HG03196 (cell line): ENCODE measurements at regions not wholly inside any gene's neighbourhood (a gene's known extent, or its start where the extent isn't known, plus 50 kb on each side); places are given as distances from the start of the nearest gene placed in this dataset.

ENCODE experiments used
- ATAC-seq: cut with Tn5 transposase; IDR thresholded peaks from one replicate; pipeline ENCODE4 v1.9.1; 2021; ENCODE audit not compliant: unreplicated experiment

DNA sequence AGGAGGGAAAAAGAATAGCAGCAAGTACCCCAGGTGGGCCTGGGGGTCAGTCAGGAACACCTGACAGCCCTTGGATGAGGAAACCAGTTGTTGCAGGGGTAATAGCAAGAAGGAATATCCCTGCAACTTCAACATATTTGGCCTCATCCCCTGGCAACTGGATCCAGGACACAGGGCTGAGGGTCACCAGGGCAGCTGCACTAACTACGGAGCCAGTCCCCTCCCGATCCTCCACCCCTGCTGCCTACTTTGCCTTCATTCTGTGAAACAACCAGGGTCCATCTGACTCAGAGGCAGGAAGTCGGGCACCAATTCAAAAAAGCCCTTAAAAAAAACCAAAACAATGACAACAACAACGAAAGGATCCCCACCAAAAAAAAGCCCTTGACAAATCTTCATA is 52.9 kb downstream of the FRMPD3 start:
- no peak for ATAC-seq

DNA sequence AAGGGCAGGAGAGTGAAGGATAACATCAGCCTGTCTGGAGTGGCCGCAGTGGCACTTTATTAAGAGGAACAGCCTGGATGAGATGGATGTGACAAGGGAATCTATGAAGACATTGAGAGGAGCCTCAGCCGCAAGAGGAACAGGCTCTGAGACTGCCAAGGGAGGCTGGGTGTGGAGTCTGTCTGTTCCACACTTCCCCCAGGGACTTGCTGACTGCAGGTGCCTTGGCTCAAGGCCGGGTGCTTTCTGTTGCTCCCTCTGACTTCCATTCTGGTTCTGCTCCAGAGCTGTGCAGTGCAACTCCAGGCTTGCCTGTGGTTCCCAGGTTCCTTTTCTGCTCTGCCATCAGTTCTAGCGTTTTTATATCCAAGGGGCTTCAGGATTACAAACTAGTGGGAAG is 54.6 kb downstream of the FRMPD3 start:
- ATAC-seq = no peak

DNA sequence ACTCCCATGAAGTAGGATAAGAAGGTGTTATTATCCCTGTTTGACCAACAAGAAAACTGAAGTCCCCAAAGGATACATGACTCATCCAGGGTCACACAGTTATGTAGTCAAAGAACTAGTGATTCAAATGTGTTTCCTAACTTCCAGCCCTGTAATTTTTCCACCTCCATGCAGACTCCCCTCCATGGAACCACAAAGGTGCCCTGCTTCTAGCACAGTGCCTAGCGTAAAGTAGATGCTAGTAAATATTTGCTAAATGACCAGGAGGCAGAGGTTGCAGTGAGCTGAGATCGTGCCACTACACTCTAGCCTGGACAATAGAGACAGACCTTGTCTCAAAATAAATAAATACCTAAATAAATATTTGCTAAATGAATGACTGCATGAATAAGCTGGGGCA is 55.8 kb downstream of the FRMPD3 start:
- no peak for ATAC-seq

DNA sequence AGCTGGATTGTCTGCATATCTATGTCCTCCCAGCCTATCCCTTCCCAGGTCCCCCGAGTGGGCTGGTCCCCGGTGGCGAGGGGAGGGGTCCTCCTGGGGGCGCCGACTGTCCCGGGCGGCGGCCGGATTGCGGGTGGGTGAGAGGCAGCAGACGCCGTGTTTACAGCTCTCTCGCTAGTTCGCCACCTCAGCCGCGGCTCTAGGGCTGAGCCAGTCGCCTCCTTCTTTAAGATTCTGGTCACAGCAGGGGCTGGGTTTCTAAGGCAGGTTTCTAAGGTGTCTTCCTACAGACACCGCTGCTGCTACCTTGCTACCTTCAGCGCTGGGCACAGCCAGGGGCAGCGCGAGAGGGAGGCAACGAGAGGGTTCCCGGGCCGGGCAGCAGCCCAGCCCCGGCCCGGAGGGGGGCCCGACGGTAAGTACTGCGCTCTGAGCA is 57.2 kb downstream of the FRMPD3 start:
- ATAC-seq = no peak

DNA sequence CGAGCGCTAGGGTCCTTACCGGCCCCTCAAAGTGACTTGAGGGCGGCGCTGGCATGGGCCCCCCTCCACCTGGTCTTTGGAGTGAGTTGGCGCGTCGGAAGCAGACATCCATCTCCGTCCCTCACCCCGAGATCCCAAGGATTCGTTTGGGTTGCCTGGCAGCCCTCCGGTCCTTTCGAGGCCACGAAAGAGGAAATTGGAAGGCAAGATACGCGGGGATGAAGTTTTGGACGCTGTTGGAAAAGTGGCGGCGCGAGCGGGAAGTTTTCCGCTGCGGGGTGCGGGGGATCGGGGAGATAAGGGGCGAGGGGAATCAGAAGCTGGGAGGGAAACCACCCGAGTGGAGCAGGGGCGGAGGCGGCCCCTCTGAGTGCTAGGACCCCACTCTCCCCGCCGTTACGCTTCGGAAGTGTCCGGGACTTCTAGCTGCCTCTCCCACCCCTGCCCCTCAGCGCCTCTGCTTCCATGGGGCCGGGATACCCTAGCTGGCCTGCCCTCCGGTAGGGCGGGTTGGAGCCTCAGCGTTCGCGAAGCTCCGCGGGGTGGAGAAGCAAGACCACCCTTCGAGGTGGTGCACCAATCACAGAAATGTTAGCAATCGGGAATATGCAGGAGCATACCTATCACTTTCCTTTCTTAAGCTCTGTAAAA is 57.8 kb downstream of the FRMPD3 start:
- no peak for ATAC-seq

DNA sequence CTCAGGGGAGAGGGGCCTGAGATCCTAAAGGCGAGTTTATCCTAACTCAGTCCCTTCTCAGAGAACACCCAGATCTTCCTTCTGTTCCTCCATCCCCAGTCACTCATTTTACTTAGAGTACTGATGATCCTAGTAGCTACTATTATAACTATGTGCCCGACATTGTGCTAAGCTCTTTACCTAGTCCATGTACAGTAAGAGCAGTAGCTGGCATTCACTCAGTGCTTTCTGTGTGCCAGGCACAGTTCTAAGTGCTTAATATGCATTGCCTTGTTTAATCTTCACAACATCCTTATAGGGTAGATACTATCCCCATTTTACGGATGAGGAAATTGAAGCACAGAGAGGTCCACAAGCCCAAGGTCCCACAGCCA is 58.3 kb downstream of the FRMPD3 start:
- ATAC-seq = no peak

DNA sequence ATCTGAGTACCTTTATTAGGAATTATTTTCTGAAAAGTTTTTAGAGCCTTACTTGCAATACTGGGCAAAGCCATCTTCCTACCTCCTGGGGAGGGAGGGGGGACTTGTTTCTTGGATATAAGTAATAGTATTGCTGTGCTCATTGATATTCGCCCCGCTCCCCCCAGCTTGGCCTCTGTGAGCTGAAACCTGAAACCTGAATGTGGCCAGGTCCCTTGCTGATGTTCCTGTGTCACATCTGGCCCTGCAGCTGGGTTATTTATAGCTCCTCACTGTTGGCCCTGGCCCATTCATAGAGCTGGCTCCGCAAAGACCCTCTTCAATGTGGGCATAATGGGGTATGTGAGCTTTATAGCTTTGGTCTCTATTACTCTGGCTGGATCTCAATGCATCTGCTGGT is 59.5 kb downstream of the FRMPD3 start:
- ATAC-seq = no peak

DNA sequence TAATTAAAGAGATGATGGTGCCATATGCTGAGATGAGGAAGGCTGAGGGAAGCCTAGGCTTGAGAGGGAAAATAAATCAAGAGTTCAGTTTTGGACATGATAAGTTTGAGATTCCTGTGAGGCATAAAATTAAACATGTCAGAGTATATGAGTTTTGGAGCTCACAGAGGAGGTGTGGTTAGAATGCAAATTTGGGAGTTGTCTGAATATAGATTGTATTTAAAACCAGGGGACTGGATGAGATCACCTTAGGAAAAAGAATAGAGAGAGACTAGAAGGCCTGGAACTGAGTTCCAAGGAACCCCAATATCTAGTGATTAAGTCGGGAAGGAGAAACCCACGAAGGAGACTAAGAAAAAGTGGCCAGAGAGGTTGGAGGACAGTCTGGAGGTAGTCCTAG is 65.5 kb downstream of the FRMPD3 start:
- no peak for ATAC-seq

DNA sequence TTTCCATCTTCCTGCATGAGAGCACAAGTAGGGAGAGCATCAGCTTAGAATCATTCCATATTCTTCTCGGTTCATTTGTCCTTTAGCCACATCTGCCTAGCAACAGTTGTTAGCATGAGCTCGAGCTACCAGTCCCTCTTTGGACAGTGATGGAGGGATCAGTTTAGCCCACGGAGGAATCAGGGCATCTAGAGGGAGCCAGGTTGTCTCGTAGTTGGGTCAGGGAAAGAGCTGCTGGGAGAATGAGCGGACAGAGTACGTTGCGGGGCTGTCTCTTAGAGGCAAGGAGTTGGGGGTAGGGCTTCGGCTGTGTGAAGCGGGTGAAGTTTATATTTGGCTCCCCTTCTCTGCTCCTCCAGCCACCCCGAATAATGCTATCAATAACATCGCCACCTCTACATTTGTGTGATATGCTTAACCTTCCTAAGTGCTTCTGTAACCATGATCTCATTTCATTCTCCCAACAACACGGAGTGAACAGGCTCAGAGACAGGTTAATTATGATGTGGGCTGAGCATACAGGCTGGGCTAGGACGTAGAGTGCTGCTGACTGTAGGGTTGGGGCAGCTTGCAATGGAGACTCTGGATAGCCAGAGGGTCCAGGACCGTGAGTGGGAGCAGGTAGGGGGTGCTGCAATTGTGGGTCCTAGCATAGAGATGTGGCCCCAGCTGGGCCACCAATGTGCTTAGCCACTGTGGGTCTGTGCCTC is 72.6 kb downstream of the FRMPD3 start:
- ATAC-seq = no peak

DNA sequence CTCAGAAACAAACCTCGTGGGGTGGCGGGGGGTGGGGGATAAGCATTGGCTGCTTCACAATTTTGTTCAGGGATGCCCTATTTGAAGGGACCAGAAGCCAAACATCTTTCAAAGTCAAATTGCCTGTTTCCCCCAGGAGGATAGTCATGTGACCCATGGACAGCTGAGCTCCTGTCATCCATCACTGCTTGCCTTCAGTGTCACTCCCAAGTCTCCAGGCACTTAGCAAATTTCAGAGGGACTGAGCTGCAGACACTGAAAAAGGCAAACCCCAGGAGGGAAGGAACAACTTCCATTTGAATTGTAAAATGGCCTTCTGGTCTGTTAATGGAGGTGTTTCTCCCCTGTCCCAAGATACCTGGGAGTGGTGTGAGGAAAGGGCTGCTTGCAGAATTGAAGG is 73.4 kb downstream of the FRMPD3 start:
- ATAC-seq = no peak

DNA sequence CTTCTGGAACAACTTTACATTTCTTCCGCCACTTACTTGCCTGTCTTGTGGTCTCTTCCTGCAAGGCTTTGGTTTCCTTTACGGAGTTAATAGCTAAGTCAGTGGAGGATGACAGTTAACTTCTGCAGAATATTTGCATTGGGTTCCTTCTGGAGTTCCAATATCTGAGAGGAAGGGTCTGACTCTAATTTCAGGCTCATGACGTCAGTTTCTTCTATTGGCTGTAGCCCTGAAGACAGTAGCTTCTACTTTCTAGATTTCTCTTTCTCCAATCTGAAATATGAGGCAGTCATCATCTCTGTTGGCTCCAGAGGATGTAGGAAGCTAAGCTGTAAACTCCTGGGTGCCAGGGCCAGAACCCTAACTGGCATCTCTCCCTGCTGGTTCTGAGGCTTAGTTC is 76.7 kb downstream of the FRMPD3 start:
- ATAC-seq = no peak

DNA sequence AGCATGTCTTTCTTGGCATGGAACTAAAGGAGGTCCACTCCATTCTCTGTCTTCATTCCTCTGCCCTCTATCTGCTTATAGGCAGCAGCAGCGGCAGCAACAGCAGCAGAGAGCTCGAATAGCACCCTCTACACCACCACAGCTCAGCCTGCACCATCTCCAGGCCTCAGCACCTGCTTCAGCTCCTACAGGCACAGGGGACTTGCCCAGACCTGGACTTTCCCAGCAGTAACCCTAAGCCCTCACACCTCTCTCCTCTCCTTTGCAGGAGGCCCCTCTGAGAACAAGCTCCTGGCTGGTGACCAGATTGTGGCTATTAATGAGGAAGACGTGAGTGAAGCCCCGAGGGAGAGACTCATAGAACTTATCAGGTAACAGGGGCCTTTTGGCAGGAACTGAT is 80.7 kb downstream of the FRMPD3 start:
- no peak for ATAC-seq

DNA sequence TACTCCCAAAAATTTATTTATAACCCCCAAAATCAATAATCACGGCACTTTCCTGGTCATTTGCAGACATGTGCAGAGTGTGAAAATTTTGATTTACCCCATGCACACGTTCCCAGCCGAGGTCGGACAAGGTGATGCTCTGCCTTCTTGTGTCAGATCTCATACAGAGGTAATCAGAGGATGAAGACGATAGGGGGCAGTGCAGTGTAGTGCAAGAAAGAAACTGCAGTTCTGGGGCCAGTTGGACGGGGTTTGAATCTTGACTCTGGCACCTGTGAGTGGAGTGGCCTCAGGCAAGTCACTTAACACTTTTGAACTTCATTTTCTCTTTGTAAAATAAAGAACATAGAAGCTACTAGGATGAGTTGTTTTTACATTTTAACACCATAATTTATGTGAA is 88.4 kb downstream of the FRMPD3 start:
- no peak for ATAC-seq

DNA sequence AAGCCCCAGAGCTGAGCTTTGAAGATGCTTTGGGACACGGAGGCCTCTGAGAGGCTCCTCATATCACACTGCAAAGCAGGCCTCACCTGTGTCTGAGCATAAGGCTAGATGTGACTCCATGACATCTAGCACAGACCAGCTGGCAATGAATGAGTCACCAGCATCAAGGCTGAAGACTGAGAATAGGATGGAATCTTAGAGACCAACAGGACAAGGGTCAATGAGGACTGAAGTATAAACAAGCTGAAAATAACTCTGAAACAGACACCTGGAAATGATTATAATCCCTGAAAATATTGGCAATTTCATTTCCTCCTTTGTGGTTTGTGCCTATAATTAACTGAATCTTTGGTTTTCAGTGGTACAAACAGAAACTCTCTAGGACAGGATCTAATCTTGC is 87.1 kb upstream of the PRPS1 start:
- ATAC-seq = no peak

DNA sequence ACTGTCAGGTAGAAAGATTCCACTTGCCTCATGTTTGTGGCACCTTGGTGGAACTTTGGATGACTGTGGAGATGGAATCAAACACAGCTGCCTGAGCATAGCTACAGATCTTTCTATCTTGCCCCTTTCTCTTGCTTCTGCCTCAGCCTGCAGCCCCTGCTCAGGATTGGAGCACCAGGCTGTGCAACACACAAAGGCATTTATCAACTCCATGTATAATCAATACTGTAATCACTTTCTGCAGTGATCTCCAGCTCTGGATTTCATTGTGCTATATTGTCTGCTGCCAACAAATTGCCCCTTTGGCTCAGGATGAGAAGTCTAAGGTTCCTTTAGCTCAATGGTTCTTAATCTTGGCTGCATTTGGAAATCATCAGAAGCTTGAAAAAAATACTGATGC is 86.3 kb upstream of the PRPS1 start:
- no peak for ATAC-seq

DNA sequence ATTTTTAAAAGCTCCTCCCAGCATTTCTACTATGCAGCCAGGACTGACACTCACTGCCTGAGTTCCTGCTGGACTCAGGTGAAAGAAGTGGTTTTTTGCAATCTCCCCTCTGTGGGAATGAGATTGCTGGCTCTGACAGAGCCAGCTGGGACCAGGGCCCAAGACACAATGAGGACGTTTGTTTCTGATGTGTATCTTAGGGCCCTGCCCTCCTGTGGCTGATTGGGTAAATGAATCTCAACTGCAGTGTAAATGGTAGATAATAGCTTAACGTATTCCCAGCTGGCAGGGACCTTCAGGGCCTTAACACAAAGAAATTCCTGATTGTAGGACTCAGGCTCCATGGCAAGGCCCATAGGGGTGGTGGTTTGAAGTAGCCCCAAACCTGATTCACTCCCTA is 85.8 kb upstream of the PRPS1 start:
- ATAC-seq = no peak

DNA sequence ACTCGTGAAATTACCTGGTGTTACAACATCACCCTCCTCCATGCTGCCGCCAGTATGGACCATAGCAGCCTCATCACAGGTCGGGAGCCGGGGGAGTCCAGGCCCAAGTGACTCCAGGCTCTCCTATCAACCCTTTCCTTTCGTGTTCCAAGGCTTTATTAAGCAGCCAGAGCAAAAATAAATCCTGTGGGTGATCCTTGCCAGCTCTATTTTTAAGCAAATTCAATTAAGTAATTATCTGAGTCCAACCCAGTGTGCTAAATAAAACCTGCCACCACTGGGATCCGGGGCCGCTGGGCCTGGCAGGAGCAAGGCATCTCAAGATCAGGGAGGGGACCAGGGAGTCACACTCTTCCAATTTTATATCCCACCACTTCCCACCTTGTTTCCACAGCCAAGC is 80.7 kb upstream of the PRPS1 start:
- no peak for ATAC-seq

DNA sequence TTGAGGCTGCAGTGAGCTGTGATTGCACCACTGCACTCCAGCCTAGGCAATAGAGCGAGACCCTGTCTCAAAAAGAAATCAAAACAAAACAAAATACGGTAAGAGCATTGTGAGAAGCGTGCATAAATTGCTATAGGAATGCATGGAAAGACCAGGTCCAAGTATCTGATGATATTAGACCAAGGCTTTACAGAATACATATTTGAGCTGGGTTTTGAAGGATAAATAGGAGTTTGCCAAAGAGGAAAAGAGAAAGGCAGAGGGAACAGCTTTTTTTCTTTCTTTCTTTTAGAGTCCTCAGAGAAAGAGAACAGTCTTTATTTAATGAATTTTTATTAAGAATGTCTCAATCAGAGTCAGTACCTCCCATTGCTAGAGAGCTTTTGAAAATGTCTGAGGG is 79.5 kb upstream of the PRPS1 start:
- no peak for ATAC-seq

DNA sequence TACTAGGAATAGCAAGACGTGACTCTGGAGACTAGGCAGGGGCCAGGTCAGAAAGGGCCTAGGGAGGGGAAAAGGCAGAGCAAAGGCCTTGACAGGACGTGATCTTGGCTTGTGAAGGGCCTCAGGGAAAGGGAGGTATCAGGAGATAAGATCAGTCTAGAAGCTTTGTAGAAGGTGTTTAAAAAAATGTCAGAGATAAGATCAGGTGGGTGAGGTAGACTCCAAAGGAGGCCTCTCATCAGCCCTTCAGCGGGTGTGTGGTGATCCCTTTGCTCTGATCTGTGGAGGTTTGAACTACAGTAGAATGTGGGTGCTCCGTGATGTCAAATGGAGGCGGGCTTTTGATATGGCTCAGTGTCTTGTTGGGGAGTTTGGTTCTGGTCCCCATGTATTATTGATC is 78.8 kb upstream of the PRPS1 start:
- ATAC-seq = no peak

DNA sequence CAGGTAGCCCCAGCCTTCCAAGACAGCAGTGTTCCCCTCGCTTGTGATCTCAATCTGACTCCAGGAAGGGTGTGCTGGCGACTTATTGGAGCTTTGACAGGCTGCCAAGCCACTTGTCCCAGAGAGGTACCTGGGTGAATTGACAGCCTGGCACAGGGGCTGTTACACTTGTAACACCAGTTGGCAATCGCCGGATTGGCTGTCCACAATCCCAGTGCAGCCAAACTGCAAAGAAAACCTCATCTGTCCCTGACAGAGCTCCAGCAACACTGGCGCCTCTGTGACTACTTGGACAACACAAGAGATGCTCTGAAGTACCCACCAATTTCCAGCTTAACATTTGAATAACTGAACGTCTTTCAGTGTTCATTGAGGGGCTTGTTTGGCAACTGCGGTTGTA is 76.8 kb upstream of the PRPS1 start:
- ATAC-seq = no peak

DNA sequence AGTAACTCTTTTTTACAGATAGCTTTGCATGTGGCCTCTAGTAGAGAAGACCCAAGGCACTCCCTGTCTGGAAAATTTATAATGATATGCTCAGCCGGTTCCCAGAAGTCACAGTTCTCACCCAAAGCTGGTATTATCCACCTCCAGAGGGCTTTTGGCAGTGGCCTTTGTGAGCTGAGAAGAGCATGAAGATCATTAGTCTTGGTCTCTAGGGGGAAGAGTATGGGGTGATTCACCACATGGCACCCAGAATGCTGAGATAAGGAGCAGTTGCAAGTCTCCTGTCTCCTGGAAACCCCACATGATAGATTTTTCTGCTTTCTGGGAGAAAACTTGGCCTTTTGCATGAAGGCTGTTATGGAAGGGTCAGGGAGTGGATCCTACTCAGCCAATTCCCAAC is 75.4 kb upstream of the PRPS1 start:
- no peak for ATAC-seq

DNA sequence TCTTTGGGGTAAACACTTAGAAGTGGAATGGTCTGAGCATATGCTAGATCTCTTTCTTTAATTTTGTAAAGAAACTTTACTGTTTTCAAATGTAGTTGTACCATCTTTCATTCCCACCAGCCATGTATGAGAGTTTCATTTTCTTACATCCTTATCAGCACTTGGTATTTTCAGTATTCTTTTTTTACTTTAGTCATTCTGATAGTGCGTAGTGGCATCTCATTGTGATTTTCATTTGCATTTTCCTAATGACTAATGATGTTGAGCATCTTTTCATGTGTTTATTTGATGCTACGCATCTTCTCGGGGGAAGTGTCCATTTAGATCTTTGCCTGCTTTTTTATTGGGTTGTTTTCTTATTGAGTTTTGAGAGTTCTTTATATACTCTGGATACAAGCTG is 71.3 kb upstream of the PRPS1 start:
- no peak for ATAC-seq

DNA sequence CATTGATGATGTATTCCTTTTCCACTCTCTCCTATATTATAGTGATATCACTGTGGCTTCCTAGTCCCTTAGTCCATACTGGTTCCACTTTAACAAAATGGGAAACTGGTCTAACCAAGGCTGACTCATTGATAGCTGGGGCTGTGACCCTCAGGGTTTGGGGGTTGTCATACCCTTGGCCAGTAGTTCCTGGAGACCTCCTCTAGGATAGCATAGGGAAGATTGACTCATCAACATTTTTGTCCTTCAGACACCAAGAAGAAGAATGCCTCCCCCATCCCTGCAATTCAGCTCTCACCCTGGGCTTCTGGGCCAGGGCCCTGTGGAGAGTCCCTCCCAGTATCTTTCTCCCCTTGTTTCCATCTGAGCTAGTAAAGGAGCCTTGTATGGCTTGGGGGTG is 68.8 kb upstream of the PRPS1 start:
- no peak for ATAC-seq
